Esophagus muscularis mucosa (tissue), 4 donors: ENCODE measurements at regions not wholly inside any gene's neighbourhood (a gene's known extent, or its start where the extent isn't known, plus 50 kb on each side); places are given as distances from the start of the nearest gene placed in this dataset.

Experiments used
- DNase-seq: peaks from one replicate; pipeline ENCODE4 v3.0.0-alpha.2; 2017; ENCODE audit errors: extremely low spot score
- H3K27ac ChIP-seq, 4 donors: fragments of 200-600 bp; sonication (generic); replicated peaks in 1 of 4; 1 replicate in 3 of 4; 2 replicates in 1 of 4; pipeline ENCODE4 v1.5.1; 2016 to 2019; ENCODE audit warnings: mild to moderate bottlenecking in 1 of 4
- H3K27me3 ChIP-seq, 4 donors: fragments of 200-600 bp; sonication (generic); one replicate each; pipeline versions ENCODE4 v1.5.1 to v1.6.0; 2016 to 2019
- H3K36me3 ChIP-seq, 4 donors: fragments of 200-600 bp; sonication (generic); one replicate each; pipeline ENCODE4 v1.5.1; 2016 to 2019
- H3K4me1 ChIP-seq, 4 donors: fragments of 200-600 bp; sonication (generic); one replicate each; pipeline ENCODE4 v1.5.1; 2016 to 2019
- H3K4me3 ChIP-seq, 4 donors: fragments of 200-600 bp; sonication (generic); 1 replicate in 2 of 4; 2 replicates in 2 of 4; pipeline ENCODE4 v1.5.1; 2016 to 2019; ENCODE audit warnings: mild to moderate bottlenecking in 4 of 4, moderate library complexity in 1 of 4
- H3K9me3 ChIP-seq, 4 donors: fragments of 200-600 bp; sonication (generic); 1 replicate in 3 of 4; 2 replicates in 1 of 4; pipeline ENCODE4 v1.5.1; 2016 to 2019
- EP300 ChIP-seq: sonication (generic); formaldehyde crosslinking; IDR thresholded peaks from one replicate; pipeline ENCODE4 v1.6.1; 2017; ENCODE audit warnings: antibody characterized with exemption
- POLR2A ChIP-seq: fragments of 450-650 bp; IDR thresholded peaks from one replicate; pipeline ENCODE4 v1.6.1; 2017; ENCODE audit warnings: antibody characterized with exemption, moderate library complexity, mild to moderate bottlenecking, low read depth
- POLR2AphosphoS5 ChIP-seq, 2 donors: sonication (generic); formaldehyde crosslinking; IDR thresholded peaks; one replicate each; pipeline ENCODE4 v1.6.1; 2017; ENCODE audit warnings: antibody characterized with exemption in 2 of 2
- WGBS: methylation state at CpG from one replicate; pipeline ENCODE4 v1.1.5; 2018; 5-methylcytosine and 5-hydroxymethylcytosine counted together
- intact Hi-C: fragments of 100-400 bp; cut with DNase I; formaldehyde crosslinking; loops from one replicate; pipeline ENCODE4 v1.15.1; 2023
- TF ChIP-seq, protein P1 (sequence below), 3 experiments: fragments of 200-600 bp in 2 of 3; fragments of 450-650 bp in 1 of 3; sonication (generic) in 2 of 3; IDR thresholded peaks; one replicate each; pipeline ENCODE4 v1.5.1; 2017 to 2019; ENCODE audit warnings: antibody characterized with exemption in 3 of 3, mild to moderate bottlenecking in 2 of 3, moderate library complexity in 1 of 3

DNA sequence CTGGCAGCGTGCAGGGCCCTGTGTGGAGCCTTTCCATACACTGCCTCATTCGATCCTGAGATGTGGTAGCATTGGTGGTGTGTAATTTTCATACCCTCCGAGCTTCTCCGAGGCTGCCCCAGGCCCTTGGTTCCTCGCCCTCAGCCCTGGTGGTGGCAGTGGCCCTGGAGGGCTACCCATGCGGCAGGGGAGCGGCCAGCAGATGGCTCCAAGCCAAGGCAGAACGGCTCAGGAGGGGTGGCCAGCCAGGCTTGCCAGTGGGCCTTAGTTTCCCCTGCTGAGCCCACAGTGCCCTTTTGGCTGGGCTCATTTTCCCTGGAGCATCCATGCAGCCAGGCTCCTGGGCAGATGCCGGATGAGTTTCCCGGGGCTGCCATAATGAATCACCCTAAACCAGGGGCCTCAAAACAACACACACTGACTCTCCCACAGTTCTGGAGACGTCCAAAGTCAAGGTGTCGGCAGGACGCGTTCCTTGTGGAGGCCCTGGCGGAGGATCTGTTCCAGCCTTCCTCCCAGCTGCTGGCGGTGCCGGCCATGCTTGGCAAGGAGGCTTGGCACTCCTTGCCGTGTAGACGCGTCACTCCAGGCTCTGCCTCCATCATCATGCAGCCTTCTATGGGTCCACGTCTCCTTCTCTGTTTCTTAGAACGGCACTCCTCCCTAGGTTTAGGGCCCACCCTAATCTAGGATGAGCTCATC is 158.8 kb upstream of the GSE1 start:
- Histone ChIP-seq H3K4me1 (peaks cover 5 to 17% (median 10%) of the 10 kb centered on the region in 4 donors), H3K4me3 (no peak overlapping the region), H3K27ac (no peak overlapping the region), H3K36me3 (no peaks in the 10 kb centered on the region), H3K27me3 (no peaks in the 10 kb centered on the region), H3K9me3 (no peaks in the 10 kb centered on the region)
- intact Hi-C loops, result no loop called here
- TF ChIP-seq EP300 (no peak), POLR2AphosphoS5 (IDR thresholded peaks at IDR 0.05) (no peak), POLR2A (no peak)
- TF ChIP-seq, protein P1, sequence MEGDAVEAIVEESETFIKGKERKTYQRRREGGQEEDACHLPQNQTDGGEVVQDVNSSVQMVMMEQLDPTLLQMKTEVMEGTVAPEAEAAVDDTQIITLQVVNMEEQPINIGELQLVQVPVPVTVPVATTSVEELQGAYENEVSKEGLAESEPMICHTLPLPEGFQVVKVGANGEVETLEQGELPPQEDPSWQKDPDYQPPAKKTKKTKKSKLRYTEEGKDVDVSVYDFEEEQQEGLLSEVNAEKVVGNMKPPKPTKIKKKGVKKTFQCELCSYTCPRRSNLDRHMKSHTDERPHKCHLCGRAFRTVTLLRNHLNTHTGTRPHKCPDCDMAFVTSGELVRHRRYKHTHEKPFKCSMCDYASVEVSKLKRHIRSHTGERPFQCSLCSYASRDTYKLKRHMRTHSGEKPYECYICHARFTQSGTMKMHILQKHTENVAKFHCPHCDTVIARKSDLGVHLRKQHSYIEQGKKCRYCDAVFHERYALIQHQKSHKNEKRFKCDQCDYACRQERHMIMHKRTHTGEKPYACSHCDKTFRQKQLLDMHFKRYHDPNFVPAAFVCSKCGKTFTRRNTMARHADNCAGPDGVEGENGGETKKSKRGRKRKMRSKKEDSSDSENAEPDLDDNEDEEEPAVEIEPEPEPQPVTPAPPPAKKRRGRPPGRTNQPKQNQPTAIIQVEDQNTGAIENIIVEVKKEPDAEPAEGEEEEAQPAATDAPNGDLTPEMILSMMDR (IDR thresholded peaks at IDR 0.05), result no peak
- WGBS, result 84% methylated on average over 8 of the region's 22 CpGs
- no peak for DNase-seq

DNA sequence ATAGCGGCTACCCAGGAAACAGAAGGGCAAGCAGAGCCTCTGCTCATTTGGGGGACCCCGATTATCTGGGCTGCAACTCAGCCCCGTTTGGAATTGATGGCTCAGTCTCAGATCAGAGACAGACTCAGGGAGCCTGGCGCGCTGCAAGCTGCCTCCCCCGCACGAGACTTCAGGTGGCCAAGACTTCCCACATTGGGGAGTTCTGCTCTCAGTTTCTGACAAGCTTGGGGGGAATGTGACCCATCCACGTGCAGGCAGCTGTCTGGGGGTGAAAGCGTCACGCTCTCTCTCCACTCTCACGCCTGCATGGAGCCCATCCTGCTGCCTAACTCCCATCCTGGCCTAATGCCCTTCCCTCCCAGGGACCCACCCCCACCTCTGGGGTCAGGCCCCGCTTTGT is 157.6 kb upstream of the GSE1 start:
- 76% methylated on average over 6 of the region's 12 CpGs for WGBS
- DNase-seq, result no peak

DNA sequence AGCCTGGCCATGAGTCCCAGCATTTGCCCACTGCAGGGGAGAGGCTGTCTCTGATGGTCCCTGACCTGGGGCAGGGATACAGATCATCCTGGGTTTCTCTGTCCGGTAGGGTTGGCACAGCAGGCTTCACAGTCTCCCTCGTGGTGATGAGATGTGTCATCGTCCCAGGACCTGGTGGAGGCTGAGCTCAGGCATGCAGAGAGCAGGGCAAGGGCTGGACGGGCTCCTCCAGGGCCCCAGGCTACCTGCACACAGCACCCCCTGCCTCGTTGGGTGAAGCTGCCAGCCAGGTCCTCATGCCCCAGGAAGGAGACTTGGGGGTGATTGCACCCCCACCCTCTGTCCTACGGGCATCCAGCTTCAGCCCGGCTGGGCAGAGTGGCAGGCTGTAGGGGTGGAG is 155.8 kb upstream of the GSE1 start:
- Histone ChIP-seq H3K4me3 (no peak overlapping the region), H3K27ac (no peak overlapping the region), H3K27me3 (no peaks in the 10 kb centered on the region), H3K9me3 (no peaks in the 10 kb centered on the region), H3K36me3 (no peaks in the 10 kb centered on the region), H3K4me1 (peaks cover 35 to 47% (median 40%) of the 10 kb centered on the region in 4 donors)
- TF ChIP-seq, protein P1 (IDR thresholded peaks at IDR 0.05), result no peak
- no peak for TF ChIP-seq POLR2AphosphoS5 (IDR thresholded peaks at IDR 0.05)
- TF ChIP-seq EP300, result no peak
- TF ChIP-seq POLR2A, result no peak
- 71% methylated on average over 4 of the region's 7 CpGs for WGBS
- intact Hi-C loops, result no loop called here
- DNase-seq, result no peak

More for the DNA sequence above, 157.6 kb upstream of the GSE1 start:
- TF ChIP-seq POLR2AphosphoS5 (IDR thresholded peaks at IDR 0.05) (no peak), EP300 (no peak), POLR2A (no peak)
- TF ChIP-seq, protein P1 (IDR thresholded peaks at IDR 0.05), result no peak
- no peaks in the 10 kb centered on the region for H3K27me3 ChIP-seq
- intact Hi-C loops, result no loop called here
- no peak overlapping the region for H3K27ac ChIP-seq
- H3K4me3 ChIP-seq, result no peak overlapping the region
- H3K9me3 ChIP-seq, result no peaks in the 10 kb centered on the region
- H3K36me3 ChIP-seq, result no peaks in the 10 kb centered on the region
- H3K4me1 ChIP-seq, result peaks cover 17 to 29% (median 22%) of the 10 kb centered on the region in 4 donors

DNA sequence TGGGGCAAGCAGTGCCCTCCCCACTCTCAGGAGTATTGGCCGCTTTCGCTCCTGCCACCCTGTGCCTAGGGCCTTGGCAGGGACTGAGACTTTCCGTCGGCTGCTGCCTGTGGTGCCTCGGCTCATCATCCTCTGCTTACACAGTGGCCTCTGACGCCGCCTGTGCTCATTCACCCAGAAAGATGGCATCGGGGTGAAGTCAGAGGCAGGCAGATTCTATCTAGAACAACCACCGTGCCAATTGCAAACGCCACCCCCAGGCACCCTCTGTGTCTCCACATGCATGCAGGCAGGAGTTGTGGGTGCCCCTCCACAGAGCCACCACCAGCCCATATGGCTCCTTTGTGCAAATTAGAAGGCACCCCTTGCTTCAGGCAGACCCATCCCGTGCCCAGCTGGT is 154.2 kb upstream of the GSE1 start:
- intact Hi-C loops, result no loop called here
- H3K4me3 ChIP-seq, result no peak overlapping the region
- H3K9me3 ChIP-seq, result no peaks in the 10 kb centered on the region
- H3K36me3 ChIP-seq, result no peaks in the 10 kb centered on the region
- 97% methylated on average over 6 of the region's 11 CpGs for WGBS
- peaks cover 0 to 11% (median 0%) of the 10 kb centered on the region in 4 donors for H3K27me3 ChIP-seq
- peaks cover 46 to 53% (median 52%) of the 10 kb centered on the region in 4 donors for H3K4me1 ChIP-seq
- H3K27ac ChIP-seq, result peak overlapping the region; percentile 50 to 73 (median 56)
- TF ChIP-seq POLR2AphosphoS5 (IDR thresholded peaks at IDR 0.05) (no peak), EP300 (no peak), POLR2A (no peak)
- no peak for DNase-seq

DNA sequence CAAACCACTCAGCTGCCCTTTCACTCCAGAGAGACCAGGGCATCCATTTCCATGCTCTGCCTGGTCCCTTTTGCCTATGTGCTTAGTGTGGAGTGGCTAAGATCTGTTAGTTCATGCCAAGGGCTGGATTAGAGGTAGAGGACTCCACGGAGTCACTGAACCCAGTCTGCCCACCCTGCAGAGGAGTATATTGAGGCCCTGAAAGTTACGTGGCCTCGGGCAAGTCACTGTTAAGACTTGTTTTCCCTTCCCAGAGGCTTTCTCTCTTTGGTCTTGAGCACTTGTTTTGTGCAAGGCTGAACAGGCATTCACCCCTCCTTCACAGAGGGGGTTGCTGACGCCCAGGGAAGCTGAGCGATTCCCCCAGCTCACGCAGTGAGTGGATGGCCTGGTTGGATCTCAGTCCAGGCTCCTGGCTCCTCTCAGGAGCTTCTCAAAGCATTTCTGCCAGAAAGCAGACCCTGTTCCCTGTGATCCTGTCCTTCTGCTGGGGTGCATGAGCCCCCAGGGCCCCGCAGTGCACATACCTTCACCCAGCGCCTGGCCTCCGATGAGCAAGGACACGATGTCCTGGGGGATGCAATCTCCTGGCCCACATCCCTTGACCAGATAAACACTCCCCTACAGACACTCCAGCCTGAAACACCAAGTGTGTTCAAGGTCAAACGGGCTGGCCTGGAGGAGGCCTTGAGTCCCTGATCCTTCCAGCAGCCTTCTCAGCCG is 153.4 kb upstream of the GSE1 start:
- intact Hi-C loops, result no loop called here
- WGBS, result 73% methylated on average over 12 of the region's 12 CpGs

More for the DNA sequence above, 153.4 kb upstream of the GSE1 start:
- no peak for DNase-seq
- peaks cover 46 to 53% (median 52%) of the 10 kb centered on the region in 4 donors for H3K4me1 ChIP-seq
- peak overlapping the region; percentile 50 to 73 (median 56) for H3K27ac ChIP-seq
- peaks cover 0 to 12% (median 0%) of the 10 kb centered on the region in 4 donors for H3K27me3 ChIP-seq
- TF ChIP-seq, protein P1 (IDR thresholded peaks at IDR 0.05), result no peak
- TF ChIP-seq POLR2A (no peak), POLR2AphosphoS5 (IDR thresholded peaks at IDR 0.05) (peak; percentile 52 to 65)
- H3K36me3 ChIP-seq, result no peaks in the 10 kb centered on the region
- H3K4me3 ChIP-seq, result no peak overlapping the region
- no peaks in the 10 kb centered on the region for H3K9me3 ChIP-seq
